HFFc6 (cell line): ENCODE measurements at regions not wholly inside any gene's neighbourhood (a gene's known extent, or its start where the extent isn't known, plus 50 kb on each side); places are given as distances from the start of the nearest gene placed in this dataset.

Experiments used
- DNase-seq: peaks from one replicate; pipeline ENCODE4 v3.0.0-alpha.2; 2018
- H3K27ac Mint-ChIP-seq: 2 replicates; pipeline ENCODE4 v1.8.0; 2020; ENCODE audit warnings: mild to moderate bottlenecking, mixed read lengths
- H3K27me3 Mint-ChIP-seq: 2 replicates; pipeline ENCODE4 v1.8.0; 2021; ENCODE audit warnings: mild to moderate bottlenecking, moderate library complexity, mixed read lengths; ENCODE audit not compliant: insufficient read depth
- H3K36me3 Mint-ChIP-seq: 2 replicates; pipeline ENCODE4 v1.8.0; 2021; ENCODE audit warnings: low read depth, mixed read lengths
- H3K4me1 Mint-ChIP-seq: 2 replicates; pipeline ENCODE4 v1.8.0; 2020; ENCODE audit warnings: low read depth, mixed read lengths
- H3K4me3 Mint-ChIP-seq: 2 replicates; pipeline ENCODE4 v1.8.0; 2020; ENCODE audit warnings: mild to moderate bottlenecking, moderate library complexity, mixed read lengths
- H3K9me3 Mint-ChIP-seq: 2 replicates; pipeline ENCODE4 v1.8.0; 2020; ENCODE audit warnings: mild to moderate bottlenecking, mixed read lengths
- CTCF ChIP-seq: fragments of 200-600 bp; sonication (generic); IDR thresholded peaks from 2 replicates; pipeline ENCODE4 v1.5.0; 2021; ENCODE audit warnings: antibody characterized with exemption, mild to moderate bottlenecking

- Mint-ChIP-seq H3K9me3 (peaks cover 37% of the 10 kb centered on the region), H3K27ac (no peak overlapping the region), H3K4me1 (no peaks in the 10 kb centered on the region), H3K27me3 (no peaks in the 10 kb centered on the region; the same call in 1 of the 2 replicates), H3K4me3 (no peak overlapping the region), H3K36me3 (peaks cover 5% of the 10 kb centered on the region; the same call in 1 of the 2 replicates)
- DNase-seq, result no peak
- TF ChIP-seq CTCF, result no peak
These were observed 290.0 kb downstream of the CETN3 start for GRCh38 chr5:90119531-90119971.

- no peaks in the 10 kb centered on the region for H3K4me1 Mint-ChIP-seq
- DNase-seq, result no peak
- H3K27ac Mint-ChIP-seq, result no peak overlapping the region
- H3K9me3 Mint-ChIP-seq, result peaks cover 18% of the 10 kb centered on the region
- TF ChIP-seq CTCF, result no peak
- H3K4me3 Mint-ChIP-seq, result no peak overlapping the region
- peaks cover 5% of the 10 kb centered on the region; the same call in 1 of the 2 replicates for H3K36me3 Mint-ChIP-seq
- no peaks in the 10 kb centered on the region for H3K27me3 Mint-ChIP-seq
These were observed 292.6 kb downstream of the CETN3 start for GRCh38 chr5:90117005-90117404.

GRCh38 chr5:90113108-90113507 lies 296.4 kb downstream of the CETN3 start:
- H3K27me3 Mint-ChIP-seq, result no peaks in the 10 kb centered on the region
- no peak for TF ChIP-seq CTCF
- no peak for DNase-seq
- H3K36me3 Mint-ChIP-seq, result peaks cover 3% of the 10 kb centered on the region; the same call in 1 of the 2 replicates
- no peak overlapping the region for H3K27ac Mint-ChIP-seq
- no peaks in the 10 kb centered on the region for H3K4me1 Mint-ChIP-seq
- peaks cover 22% of the 10 kb centered on the region for H3K9me3 Mint-ChIP-seq
- H3K4me3 Mint-ChIP-seq, result no peak overlapping the region

GRCh38 chr5:90112033-90112692 lies 297.4 kb downstream of the CETN3 start:
- Mint-ChIP-seq H3K27ac (no peak overlapping the region), H3K4me3 (no peak overlapping the region), H3K36me3 (no peaks in the 10 kb centered on the region), H3K4me1 (no peaks in the 10 kb centered on the region), H3K27me3 (no peaks in the 10 kb centered on the region), H3K9me3 (peaks cover 17% of the 10 kb centered on the region)
- no peak for DNase-seq
- no peak for TF ChIP-seq CTCF

GRCh38 chr5:90111364-90112032 lies 298.1 kb downstream of the CETN3 start:
- no peak for DNase-seq
- no peaks in the 10 kb centered on the region for H3K4me1 Mint-ChIP-seq
- H3K4me3 Mint-ChIP-seq, result no peak overlapping the region
- peaks cover 17% of the 10 kb centered on the region for H3K9me3 Mint-ChIP-seq
- TF ChIP-seq CTCF, result no peak
- no peaks in the 10 kb centered on the region for H3K27me3 Mint-ChIP-seq
- no peak overlapping the region for H3K27ac Mint-ChIP-seq
- no peaks in the 10 kb centered on the region for H3K36me3 Mint-ChIP-seq
